Hippocampal formation (tissue), 2 donors: ENCODE measurements at regions not wholly inside any gene's neighbourhood (a gene's known extent, or its start where the extent isn't known, plus 50 kb on each side); places are given as distances from the start of the nearest gene placed in this dataset.

Experiments
- DNase-seq, 2 donors: peaks; one replicate each; lab custom pipeline; 2025; lab: John Stamatoyannopoulos, UW

DNA sequence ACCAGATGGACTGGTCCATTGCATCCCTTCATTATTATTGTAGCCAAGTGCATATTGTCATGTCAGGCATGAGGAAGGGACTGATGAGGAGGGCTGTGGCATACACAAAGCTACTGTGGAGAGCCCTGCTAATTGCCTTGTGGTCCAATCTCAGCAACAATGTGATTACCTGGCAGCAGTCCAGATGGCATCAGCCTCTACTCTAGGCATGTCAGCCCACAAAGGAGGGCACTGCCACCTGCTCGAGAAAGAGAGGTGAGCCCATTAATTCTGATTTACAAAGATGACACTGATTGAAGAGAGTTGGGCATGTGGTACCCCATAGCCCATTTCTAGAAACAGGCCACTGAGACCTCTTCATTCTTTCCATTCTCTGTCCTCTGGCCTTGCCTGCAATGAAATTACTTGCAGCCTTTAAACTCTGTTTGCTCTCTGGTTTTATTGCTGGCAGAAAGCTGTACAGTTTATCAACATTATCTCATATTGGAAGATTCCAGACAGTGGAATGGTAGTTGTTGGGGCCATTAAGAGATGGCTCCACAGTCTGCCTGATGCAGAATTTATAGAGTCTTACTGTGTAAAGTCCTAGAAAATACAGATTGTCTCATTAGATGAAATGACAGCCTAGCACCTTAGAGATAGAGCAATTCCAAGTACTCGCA, 307.7 kb downstream of the ARPP21 start:
- no peak for DNase-seq

DNA sequence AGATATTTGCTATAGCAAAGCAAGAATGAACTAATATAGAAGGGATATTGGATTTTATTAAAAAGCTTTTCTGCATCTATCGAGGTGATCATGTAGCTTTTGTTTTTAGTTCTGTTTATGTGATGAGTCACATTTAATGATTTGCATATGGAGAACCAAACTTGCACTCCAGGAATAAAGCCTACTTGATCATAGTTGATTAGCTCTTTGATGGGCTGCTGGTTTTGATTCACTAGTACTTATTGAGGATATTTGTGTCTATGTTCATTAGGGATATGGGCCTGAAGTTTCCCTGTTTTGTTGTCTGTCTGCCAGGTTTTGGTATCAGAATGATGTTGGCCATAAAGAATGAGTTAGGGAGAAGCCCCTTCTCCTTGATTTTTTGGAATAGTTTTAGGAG, 310.7 kb downstream of the ARPP21 start:
- DNase-seq = no peak

DNA sequence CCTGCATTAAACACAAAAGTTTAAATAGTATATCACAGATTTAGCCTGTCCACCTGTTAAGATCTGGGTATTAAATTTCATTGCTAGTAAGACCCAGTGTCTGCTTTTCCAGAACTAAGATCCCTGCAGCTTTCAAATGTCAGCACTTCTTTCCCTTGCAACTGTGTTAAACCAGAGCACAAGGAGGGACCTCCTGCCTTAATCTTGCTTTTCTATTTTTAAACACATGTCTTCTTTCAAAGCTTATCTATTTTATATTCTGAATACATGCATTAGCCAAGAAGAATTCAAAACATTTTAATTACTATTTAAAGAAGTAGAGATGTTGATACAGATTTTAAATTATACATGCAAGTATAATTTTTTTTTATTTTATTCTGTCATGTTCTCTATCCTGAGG, 315.1 kb downstream of the ARPP21 start:
- DNase-seq = no peak

DNA sequence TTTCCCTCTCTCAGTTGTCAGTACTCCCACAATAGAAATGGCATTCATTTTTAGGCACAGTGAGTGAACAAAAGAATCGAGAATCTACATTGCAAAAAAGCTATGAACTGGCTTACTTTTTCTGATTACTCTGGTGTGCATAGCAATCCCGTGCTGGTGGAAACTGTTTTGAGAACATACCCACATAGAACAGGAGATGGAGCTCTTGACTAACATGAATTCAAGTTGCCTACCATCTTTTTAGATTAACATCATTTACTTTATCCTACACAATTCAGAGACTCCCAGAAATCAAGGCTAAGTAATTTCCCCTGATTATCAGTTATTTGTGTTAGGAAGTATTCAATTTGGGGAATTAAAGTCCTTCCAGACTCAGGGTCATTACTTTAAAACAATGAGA, 326.6 kb downstream of the ARPP21 start:
- peak in 1 of 2 donors; percentile 68 for DNase-seq

DNA sequence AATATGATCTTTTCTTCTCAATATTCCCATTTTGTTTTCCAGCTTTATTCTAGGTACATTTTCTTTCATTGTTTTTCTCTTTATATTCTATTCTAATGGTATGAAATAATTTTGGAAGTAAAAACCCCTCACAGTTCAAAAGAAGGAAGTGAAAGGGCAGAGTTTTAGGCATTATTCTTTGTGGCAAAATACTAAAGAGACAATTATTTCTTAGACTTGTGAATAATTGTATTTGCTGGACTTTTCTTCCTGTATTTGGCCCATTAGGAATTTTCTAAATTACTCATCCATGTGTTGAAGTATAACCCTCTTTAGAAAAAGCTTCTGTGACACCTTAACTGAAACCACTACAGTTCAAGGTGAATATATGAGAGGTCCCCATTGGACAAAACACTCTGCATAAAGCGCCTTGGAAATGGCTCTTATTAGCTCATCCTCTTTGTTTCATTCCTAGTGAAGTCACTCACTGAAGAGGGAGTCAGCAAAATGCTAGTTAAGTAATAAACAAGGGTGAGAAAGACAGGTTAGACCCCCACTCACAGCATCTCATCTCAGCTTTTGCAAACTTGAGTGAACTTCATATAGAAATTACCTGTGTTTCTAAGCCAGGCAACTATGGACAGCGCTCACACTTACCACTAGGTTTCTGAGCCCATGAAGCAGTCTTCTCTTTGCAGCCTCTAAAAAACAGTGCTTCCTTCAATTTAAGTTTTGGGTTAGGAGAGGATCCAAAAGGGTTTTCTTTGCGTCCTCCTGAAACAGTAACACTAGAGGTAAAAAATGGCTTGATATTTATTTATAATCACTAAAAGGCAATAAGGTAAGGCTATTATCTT, 327.5 kb downstream of the ARPP21 start:
- no peak for DNase-seq

DNA sequence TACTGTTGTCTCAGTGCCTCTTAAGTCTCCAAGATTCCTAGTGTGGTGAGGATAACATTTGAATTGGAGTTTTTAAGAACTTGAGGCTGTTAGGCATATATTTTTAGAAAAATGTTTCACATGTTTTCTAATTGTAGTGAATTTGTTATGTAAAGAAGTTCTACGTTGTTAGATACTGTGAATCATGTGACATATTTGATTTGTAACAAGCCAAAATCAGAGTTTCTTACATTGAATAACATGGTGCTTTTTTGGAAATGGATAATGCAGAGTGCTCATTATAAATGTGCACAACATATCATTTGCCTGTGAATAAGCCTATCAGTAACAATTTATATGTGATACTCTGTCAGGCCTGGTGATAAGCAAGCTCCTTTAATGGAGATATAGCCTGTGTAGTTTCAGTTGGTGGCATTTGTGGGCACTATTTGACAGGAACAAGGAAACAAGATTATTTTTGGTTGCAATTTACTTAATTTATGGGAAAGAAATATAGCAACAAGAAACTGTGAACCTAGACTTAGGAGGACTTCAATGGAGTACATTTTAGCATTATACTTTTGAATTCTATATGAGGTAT, 328.8 kb downstream of the ARPP21 start:
- DNase-seq = no peak

DNA sequence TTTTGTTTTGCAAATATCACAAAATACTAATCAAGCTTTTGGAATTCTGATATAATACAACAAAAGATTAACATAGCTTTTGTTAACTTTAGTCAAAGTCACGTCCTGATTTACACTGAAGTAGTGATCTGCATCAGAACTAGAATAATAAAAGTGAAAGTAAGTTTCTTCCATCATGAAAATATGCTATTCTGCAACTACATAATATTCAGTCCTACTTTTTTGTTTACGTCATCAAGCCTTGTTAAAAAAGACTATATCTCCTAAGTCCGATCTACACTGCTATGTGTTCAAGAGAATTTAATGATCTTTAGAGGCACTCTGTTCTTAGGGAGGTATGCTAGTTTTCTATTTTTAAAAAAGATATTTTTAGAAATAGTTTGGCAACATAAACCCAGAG, 330.1 kb downstream of the ARPP21 start:
- DNase-seq = no peak

DNA sequence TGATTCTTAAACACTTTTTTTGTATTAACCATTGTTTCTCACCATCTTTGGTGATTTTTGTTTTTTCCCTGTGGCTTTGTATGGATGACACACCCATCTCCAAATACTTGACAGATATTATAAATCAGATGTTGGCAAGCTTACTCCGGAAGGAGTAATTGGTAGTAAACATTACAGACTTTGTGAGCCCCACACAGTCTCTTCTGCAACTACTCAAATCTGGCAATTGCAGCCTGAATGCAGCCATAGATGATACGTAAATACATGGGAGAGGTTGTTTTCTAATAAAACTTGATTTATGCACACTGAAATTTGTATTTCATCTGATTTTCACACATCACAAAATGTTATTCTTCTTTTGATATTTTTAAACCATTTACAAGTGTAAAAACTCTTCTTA, 331.5 kb downstream of the ARPP21 start:
- no peak for DNase-seq

DNA sequence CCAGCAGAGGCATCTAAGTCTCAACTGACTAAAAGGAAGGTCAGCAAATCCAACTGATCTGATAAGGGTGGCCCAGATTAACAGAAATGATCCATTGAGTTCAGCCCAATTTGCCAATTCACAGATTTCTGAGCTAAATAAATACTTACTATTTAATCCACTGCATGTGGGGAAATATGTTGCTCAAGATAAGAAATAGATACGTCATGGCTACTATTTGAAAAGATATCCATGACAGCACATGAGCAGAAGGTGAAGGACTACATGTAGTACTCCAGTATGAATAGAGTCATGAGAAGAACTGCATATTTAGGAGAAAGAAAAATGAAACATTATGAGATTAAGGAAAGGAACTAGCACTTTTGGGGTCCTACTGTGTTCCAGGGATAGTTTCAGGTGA, 332.4 kb downstream of the ARPP21 start:
- no peak for DNase-seq

DNA sequence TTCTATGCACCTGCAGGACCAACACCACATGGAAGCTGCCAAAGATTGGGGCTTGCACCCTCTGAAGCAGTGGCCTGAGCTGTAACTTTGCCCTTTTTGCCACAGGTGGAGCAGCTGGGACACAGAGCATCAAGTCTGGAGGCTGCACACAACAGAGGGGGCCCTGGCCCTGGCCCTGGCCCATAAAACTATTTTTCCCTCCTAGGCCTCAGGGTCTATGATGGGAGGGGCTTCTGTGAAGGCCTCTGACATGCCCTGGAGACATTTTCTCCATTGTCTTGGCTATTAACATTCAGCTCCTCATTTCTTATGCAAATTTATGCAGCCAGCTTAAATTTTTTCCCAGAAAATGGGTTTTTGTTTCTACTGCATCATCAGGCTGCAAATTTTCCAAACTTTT, 335.5 kb downstream of the ARPP21 start:
- DNase-seq = no peak

DNA sequence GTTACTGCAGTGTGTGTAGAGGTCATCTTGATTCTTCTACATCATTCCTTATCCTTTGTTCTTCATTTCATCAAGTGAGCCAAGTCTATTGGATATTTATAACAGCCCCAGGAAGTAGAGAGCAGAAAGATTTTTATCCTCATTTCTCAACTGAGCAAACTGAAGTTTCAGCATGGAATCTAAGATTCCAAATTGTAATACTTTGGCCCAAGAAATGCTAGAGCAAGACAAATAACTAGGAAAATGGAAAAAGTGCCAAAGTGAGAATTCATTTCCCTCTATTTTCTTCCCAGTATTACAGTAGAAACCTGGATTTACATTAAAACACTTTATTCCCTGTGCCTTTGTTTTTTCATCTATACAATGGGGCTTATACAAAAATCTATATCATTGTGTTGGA, 346.8 kb downstream of the ARPP21 start:
- no peak for DNase-seq

DNA sequence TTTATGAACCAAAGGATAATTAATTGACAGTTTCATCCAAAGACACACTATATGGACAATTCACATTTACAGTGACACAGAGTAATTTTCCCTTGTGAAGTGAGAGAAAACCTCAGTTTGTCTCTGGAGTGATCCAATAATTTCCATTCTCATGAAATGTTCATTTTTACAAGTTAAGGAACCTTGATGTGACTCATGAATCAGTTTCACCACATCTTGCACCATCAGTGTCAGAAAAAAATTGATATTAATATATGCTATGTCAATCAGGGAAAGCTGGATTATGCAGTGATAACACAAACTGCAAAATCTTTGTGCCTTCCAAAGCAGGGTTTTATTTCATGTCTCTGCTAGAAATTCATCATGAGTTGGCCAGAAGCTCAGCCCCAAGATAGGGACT, 348.1 kb downstream of the ARPP21 start:
- DNase-seq = no peak

DNA sequence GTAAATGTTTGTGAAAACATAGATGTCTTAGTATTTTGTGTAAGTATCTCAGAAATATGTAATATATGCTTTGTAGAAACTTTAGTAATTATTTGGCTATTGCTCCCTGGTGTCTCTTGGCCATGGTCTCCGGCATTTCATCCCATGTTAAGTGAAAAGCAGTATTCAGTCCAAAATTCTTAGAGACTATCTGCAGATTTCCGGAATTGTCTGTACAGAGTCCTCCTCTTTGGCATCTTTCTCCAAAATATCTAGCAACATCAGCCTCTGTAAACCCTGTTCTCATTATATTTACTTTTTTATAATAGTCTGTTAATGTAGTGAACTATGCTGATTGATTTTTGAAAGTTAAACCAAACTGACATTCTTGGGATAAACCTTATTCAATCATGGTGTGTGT, 352.7 kb downstream of the ARPP21 start:
- DNase-seq = no peak

DNA sequence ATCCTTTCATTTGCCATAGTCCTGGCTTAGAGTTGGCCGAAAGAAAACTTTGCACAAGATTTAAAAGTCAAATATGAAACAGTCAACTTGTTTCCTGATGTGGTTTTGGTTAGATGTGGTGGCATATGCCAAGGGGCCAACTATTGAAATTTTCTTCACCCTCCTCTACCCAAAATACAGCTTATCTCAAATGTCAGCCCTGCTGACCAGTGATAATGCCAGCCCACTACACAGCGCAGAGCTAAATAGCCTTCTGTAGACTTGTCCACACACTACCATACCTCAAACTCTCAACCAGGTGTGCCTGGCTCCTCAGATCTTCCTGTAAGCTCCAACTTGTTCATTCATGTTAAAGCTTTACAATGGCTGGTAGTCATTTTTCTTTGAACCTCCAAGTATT, 368.5 kb upstream of the STAC start:
- DNase-seq = no peak

DNA sequence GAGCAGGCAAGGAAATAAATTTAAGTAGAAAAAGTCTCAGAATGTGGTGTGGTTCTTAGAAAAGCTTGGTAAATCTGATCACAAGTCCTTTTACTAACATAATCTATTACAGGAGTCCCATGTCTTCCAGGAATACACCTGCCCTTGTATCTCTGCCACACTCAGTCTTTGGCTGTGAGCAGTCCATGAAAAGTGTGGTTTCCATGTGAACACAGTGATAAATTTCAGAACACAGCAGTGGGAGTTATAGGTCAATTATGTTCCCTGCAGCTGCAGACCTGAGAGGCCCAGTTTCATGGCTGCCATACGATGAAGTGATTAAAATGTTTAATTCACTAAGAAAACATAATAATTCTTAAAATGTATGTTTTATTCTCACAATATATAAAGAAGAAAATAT, 366.9 kb upstream of the STAC start:
- DNase-seq = no peak

DNA sequence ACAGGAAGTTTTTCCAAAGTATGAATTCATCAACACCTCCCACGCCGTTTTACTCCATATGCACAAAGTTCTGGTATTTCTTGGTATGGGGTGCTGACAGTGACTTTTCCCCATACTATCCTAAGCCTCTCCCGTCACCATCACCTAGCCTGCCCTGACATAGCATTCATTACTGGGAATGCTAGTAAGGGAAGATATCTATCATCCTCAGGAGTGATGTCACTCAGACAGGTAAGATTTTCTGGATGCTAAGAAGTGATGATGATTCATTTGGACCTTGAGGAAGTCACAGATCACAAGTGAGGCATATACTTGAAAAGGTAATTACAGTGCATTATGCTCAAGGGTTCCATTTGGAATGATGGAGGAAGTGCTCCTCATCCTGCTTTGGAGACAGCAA, 355.1 kb upstream of the STAC start:
- DNase-seq = no peak

DNA sequence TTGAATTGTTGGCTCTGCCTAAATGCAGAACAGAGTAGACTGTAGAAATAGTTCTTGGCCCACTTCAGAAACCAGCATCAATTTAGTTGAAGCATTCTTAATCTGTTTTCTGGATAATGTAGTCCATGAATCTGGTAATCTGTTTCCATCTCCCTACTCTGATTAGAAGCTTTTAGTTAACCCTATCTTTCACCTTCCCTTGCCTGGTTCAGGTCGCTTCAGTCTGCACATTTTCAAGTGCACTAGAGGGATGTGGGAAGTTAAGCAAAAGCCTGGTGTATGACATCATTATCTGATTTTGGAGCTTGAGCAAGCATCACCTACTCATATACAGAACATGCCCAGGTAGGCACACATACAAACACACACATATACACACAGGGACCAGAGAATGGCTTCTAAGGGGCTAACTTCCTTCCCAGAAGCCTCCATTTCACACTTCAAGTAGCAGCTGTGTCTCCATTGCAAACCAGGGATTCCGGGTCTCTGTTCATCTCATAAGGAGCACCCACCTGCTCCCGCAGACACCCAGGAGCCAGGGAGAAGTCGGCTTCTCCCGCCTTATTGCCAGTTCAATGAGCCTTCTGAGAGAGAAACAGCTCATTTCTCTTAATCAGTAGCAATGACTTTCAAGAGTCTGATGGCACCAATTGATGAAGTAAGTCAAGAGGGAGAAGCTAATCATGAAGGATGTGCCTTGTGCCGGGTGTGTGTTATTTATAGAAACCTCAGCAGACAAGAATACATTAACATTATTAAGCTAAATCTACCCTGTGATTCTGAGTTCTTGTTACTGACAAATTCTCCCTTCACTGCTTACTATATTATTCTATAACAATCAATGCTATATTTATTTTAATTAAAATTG, 347.9 kb upstream of the STAC start:
- DNase-seq = no peak

DNA sequence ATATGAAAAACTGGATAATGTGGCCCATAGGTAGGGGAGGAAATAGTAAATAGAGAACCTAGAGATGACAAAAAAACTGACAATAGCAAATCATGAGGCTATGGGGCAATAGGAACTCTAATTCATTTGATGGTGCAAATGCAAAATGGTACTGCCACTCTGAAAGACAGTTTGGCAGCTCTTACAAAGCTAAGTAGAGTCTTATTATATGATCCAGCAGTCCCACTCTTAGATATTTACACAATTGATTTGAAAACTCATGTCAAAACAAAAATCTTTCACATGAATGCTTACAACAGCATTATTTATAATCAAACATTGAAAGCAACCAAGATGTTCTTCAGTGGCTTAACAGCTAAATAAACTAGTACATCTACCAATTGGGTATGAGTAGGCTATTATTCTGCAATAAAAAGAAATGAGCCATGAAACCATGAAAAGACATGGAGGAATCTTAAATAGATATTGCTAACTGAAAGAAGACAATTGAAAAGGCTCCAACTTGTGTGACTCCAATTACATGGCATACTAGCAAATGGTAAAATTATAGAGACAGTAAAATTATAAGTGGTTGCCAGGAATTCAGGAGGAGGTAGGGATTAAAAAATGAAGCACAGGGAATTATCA, 321.8 kb upstream of the STAC start:
- no peak for DNase-seq

DNA sequence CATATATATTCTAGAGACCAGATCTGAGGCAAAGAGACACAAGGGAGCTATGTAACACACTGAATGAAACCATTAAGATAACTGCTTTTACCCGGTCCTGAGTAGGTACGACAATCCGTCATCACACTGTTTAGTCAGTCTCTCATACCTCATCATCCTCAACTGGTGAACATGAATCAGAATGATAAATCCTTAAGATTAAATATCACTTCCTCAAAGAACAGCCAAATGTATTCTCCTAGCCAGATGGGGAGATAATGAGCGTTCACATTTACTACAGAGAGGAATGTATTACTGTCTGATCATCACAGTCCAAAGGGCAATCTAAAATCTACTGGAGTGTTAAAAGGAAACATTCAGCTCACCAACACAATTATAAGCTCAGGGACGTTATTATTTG, 319.4 kb upstream of the STAC start:
- no peak for DNase-seq

DNA sequence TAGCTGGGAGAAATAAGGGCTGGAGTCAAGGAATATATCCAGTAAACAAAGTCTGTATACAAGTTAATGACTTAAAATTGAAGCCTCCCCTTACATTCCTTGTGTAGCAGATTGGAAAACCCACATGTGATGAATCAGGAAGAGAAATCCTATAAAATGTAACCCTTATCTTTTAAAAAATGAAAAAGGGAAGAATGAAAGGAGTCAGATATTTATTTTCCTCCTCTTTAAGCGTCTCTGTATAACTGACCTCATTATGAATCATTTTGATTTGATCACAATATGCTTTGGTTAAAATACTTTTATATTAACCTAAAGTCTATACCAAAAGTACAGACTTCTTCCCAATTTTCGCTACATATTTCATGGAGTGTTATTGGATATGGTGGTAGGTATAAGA, 316.3 kb upstream of the STAC start:
- DNase-seq = no peak

DNA sequence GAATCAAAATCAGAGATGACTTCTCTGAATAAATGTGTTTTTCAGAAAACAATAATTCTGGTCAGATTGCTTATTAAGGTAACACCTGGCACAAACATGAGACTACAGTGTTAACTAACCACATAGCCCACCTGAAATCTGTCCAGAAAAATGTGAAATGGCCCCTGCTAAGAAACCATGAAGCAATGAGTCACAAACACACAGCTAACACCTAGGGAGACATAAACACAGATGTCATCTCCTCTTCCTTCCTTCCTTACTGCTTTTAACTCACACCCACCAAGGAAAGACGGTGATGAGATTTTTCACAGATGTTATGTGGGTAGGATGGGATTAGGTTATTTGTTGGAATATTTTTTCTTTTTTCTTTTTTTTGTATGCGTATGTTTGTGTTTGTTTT, 315.0 kb upstream of the STAC start:
- no peak for DNase-seq

DNA sequence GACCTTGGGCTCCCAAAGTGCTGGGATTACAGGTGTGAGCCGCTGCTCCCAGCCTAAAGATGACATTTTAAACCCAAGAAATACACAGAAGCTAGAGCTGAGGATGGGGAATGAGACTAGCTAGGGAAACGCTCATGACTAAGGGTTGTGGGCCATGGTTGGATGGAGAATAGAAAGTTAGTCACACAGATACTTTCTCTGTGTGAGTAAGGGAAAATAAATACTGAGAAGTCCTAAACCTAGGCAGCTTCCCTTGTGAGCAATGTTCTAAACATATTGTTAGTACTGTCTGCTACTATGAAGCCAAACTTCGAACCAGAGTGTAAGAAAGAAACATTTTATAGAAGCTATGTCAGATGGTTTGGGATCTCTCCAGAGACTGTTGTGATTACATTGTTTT, 304.8 kb upstream of the STAC start:
- no peak for DNase-seq
